HepG2 (cell line): ENCODE measurements at regions not wholly inside any gene's neighbourhood (a gene's known extent, or its start where the extent isn't known, plus 50 kb on each side); places are given as distances from the start of the nearest gene placed in this dataset.

Source experiments
- ATAC-seq: fragments of 200-7000 bp; cut with Tn5 transposase; 3 replicates; pipeline ENCODE4 v1.9.1; 2020; ENCODE audit warnings: mild to moderate bottlenecking, moderate library complexity
- BruUV-seq: library from RNA; stranded (reverse); fragments of 400-500 nt; replicated peaks from 2 replicates; lab custom pipeline; 2021; lab: Mats Ljungman, UMichigan
- CTCF ChIA-PET: fragments of 300-600 bp; formaldehyde crosslinking; extraction: SDS; loops from one replicate; lab custom pipeline; 2021; ENCODE audit warnings: low total read pairs, inconsistent platforms, low intra/inter-chr PET ratio; lab: Yijun Ruan, JAX
- POLR2A ChIA-PET: fragments of 350-600 bp; sonication (Branson Sonifier 250); formaldehyde crosslinking; loops from one replicate; lab custom pipeline; 2020; ENCODE audit warnings: antibody characterized with exemption, inconsistent platforms; lab: Yijun Ruan, JAX
- DNase-seq: peaks from one replicate; pipeline ENCODE4 v3.0.0-alpha.2; 2015; ENCODE audit warnings: low spot score
- FAIRE-seq: peaks from 3 replicates; lab custom pipeline; 2011; peaks lifted over from hg19 to GRCh38; lab: Jason Lieb, UNC
- H2AFZ ChIP-seq: one replicate; pipeline ENCODE4 v1.6.1; 2011; ENCODE audit warnings: low read length, inconsistent platforms
- H3K27ac ChIP-seq: fragments of 300-600 bp; 3 replicates; pipeline ENCODE4 v1.8.0; 2011; ENCODE audit warnings: mixed run types, mild to moderate bottlenecking, mixed read lengths, low read length, inconsistent platforms; ENCODE audit not compliant: insufficient read depth; ENCODE audit errors: extremely low read length
- H3K27me3 ChIP-seq, 2 experiments: fragments of 200-600 bp in 1 of 2; 2 replicates in 1 of 2; 3 replicates in 1 of 2; pipeline versions ENCODE4 v1.6.0 to v1.8.0; 2011; ENCODE audit warnings: low read length in 2 of 2, mild to moderate bottlenecking in 2 of 2, moderate library complexity in 2 of 2, inconsistent platforms in 1 of 2; ENCODE audit not compliant: insufficient read depth in 2 of 2, control insufficient read depth in 1 of 2
- H3K36me3 ChIP-seq, 2 experiments: fragments of 200-600 bp in 1 of 2; replicated peaks in 1 of 2; 2 replicates in 1 of 2; 3 replicates in 1 of 2; pipeline versions ENCODE4 v1.5.1 to v1.8.0; 2011; ENCODE audit warnings: low read length in 2 of 2, inconsistent platforms in 1 of 2; ENCODE audit not compliant: insufficient read depth in 2 of 2, control insufficient read depth in 1 of 2
- H3K4me1 ChIP-seq: 2 replicates; pipeline ENCODE4 v1.5.1; 2012; ENCODE audit warnings: low read length, inconsistent platforms; ENCODE audit not compliant: insufficient read depth
- H3K4me2 ChIP-seq: 2 replicates; pipeline ENCODE4 v1.6.0; 2011; ENCODE audit warnings: low read depth, low read length, inconsistent platforms
- H3K4me3 ChIP-seq, 3 experiments: fragments of 200-600 bp in 1 of 3; sonication (generic), shearing (Covaris generic) in 1 of 3; replicated peaks in 1 of 3; 2 replicates each; pipeline ENCODE4 v1.5.1; 2011 to 2016; ENCODE audit warnings: low read length in 3 of 3, inconsistent platforms in 2 of 3, low read depth in 2 of 3, mild to moderate bottlenecking in 2 of 3, control low read depth in 1 of 3, mixed read lengths in 1 of 3; ENCODE audit not compliant: insufficient read depth in 1 of 3
- H3K79me2 ChIP-seq: one replicate; pipeline ENCODE4 v1.6.1; 2011; ENCODE audit warnings: low read length, inconsistent platforms; ENCODE audit not compliant: insufficient read depth
- H3K9ac ChIP-seq: 2 replicates; pipeline ENCODE4 v1.6.0; 2011; ENCODE audit warnings: mild to moderate bottlenecking, low read depth, low read length, inconsistent platforms; ENCODE audit not compliant: insufficient read depth
- H3K9me3 ChIP-seq: 2 replicates; pipeline ENCODE4 v1.5.1; 2012; ENCODE audit warnings: mild to moderate bottlenecking, low read length
- H4K20me1 ChIP-seq: 2 replicates; pipeline ENCODE4 v1.6.0; 2011; ENCODE audit warnings: inconsistent platforms, mild to moderate bottlenecking, low read length, moderate library complexity; ENCODE audit not compliant: insufficient read depth
- BATF2 ChIP-seq: sonication (generic); formaldehyde crosslinking; IDR thresholded peaks from 2 replicates; pipeline ENCODE4 v1.8.0; 2022; ENCODE audit warnings: mild to moderate bottlenecking, missing genetic modification reagents, moderate library complexity
- MAFG ChIP-seq: sonication (generic); formaldehyde crosslinking; IDR thresholded peaks from 2 replicates; pipeline ENCODE4 v1.5.1; 2020; ENCODE audit warnings: mild to moderate bottlenecking, missing genetic modification reagents
- RAD21 ChIP-seq: fragments of 450-650 bp; formaldehyde crosslinking; IDR thresholded peaks from 2 replicates; pipeline ENCODE4 v1.5.0; 2020; ENCODE audit warnings: mild to moderate bottlenecking
- SIN3B ChIP-seq: fragments of 150-350 bp; IDR thresholded peaks from 2 replicates; pipeline ENCODE4 v1.6.1; 2014; ENCODE audit warnings: low read length
- SOX5 ChIP-seq: IDR thresholded peaks from 2 replicates; pipeline ENCODE4 v1.6.1; 2016; ENCODE audit warnings: borderline replicate concordance
- TBX2 ChIP-seq: sonication (generic); formaldehyde crosslinking; IDR thresholded peaks from 2 replicates; pipeline ENCODE4 v1.5.0; 2020; ENCODE audit warnings: missing genetic modification reagents, mild to moderate bottlenecking, borderline replicate concordance
- WGBS: methylation state at CpG from one replicate; pipeline ENCODE4 v1.1.6; 2017; ENCODE audit warnings: low lambda C conversion rate; 5-methylcytosine and 5-hydroxymethylcytosine counted together
- in situ Hi-C: cut with HindIII; loops from 2 replicates; pipeline ENCODE4 v1.10.0; 2017; ENCODE audit warnings: low pct_unique_long_range_greater_than_20kb; ENCODE audit not compliant: extremely low pct_ligation_motif_present
- intact Hi-C: fragments of 100-400 bp; cut with micrococcal nuclease; formaldehyde crosslinking; loops from one replicate; pipeline ENCODE4 v1.10.0; 2022; ENCODE audit not compliant: unreplicated experiment

- H3K79me2 ChIP-seq = peaks cover 92% of the 10 kb centered on the region
- no TSS peak for BruUV-seq
Measured at GRCh38 chr6:158255989-158256601, 56.2 kb upstream of the TULP4 start.

GRCh38 chr6:158256746-158257424, 55.4 kb upstream of the TULP4 start:
- 97% methylated on average over 5 of the region's 5 CpGs for WGBS
- Histone ChIP-seq H2AFZ (no peak overlapping the region), H3K27me3 (no peaks in the 10 kb centered on the region), H4K20me1 (peaks cover 3% of the 10 kb centered on the region), H3K79me2 (peaks cover 92% of the 10 kb centered on the region), H3K4me3 (no peak overlapping the region), H3K27ac (no peak overlapping the region), H3K9ac (no peak overlapping the region), H3K4me1 (peaks cover 14% of the 10 kb centered on the region; the same call in 1 of the 2 replicates), H3K36me3 (peaks cover 4 to 36% of the 10 kb centered on the region in 2 experiments; a peak in 4 of 5 replicates), H3K9me3 (no peaks in the 10 kb centered on the region), H3K4me2 (no peak overlapping the region)
- TF ChIP-seq RAD21 (CRISPR knock-in tag) (no peak), MAFG (CRISPR knock-in tag) (no peak), TBX2 (CRISPR knock-in tag) (no peak), SOX5 (CRISPR knock-in tag) (no peak), BATF2 (CRISPR knock-in tag) (no peak)
- FAIRE-seq = no peak
- ChIA-PET POLR2A (no interaction called here), CTCF (no interaction called here)
- DNase-seq = no peak
- no TSS peak for BruUV-seq
- intact Hi-C loops (no loop called here), in situ Hi-C loops (no loop called here)
- no peak for ATAC-seq

More at GRCh38 chr6:158255989-158256601, 56.2 kb upstream of the TULP4 start:
- TF ChIP-seq SIN3B = no peak
- TF ChIP-seq, all 625 proteins: peak for 0
- POLR2A ChIA-PET = no interaction called here
- Histone ChIP-seq H3K4me3 (no peak overlapping the region), H4K20me1 (peaks cover 3% of the 10 kb centered on the region), H3K36me3 (peaks cover 2 to 31% of the 10 kb centered on the region in 2 experiments; a peak in 4 of 5 replicates), H3K27ac (no peak overlapping the region), H3K27me3 (no peaks in the 10 kb centered on the region), H3K4me1 (peaks cover 14% of the 10 kb centered on the region; the same call in 1 of the 2 replicates), H2AFZ (no peak overlapping the region), H3K9ac (no peak overlapping the region), H3K9me3 (no peaks in the 10 kb centered on the region), H3K4me2 (no peak overlapping the region)
- FAIRE-seq = no peak
- in situ Hi-C loops = no loop called here
- intact Hi-C loops = no loop called here
- CTCF ChIA-PET = no interaction called here
- no peak for ATAC-seq
- DNase-seq = no peak
- 98% methylated on average over 5 of the region's 5 CpGs for WGBS
